T-helper 17 cell (primary cell): ENCODE measurements at regions not wholly inside any gene's neighbourhood (a gene's known extent, or its start where the extent isn't known, plus 50 kb on each side); places are given as distances from the start of the nearest gene placed in this dataset.

ENCODE experiments used
- ATAC-seq: fragments of 150-1000 bp; cut with Tn5 transposase; 2 replicates; pipeline ENCODE4 v1.10.0; 2021; ENCODE audit warnings: mild to moderate bottlenecking, moderate library complexity
- DNase-seq, 3 donors: peaks; one replicate each; pipeline versions ENCODE4 v3.0.0 to v3.0.0-alpha.2; 2020 to 2021
- H3K9me3 ChIP-seq: one replicate; pipeline ENCODE4 v1.7.0; 2013; ENCODE audit warnings: low read length, mild to moderate bottlenecking; ENCODE audit not compliant: control insufficient read depth, poor library complexity, severe bottlenecking
- H3K27ac Mint-ChIP-seq: one replicate; pipeline ENCODE4 v1.8.0; 2022; ENCODE audit warnings: mild to moderate bottlenecking, moderate library complexity, mixed read lengths
- H3K27me3 Mint-ChIP-seq: one replicate; pipeline ENCODE4 v1.8.0; 2022; ENCODE audit warnings: mixed read lengths
- H3K36me3 Mint-ChIP-seq: one replicate; pipeline ENCODE4 v1.8.0; 2022; ENCODE audit warnings: low read depth, mixed read lengths
- H3K4me1 Mint-ChIP-seq: one replicate; pipeline ENCODE4 v1.8.0; 2022; ENCODE audit warnings: mild to moderate bottlenecking, mixed read lengths
- H3K4me3 Mint-ChIP-seq: one replicate; pipeline ENCODE4 v1.8.0; 2022; ENCODE audit warnings: mild to moderate bottlenecking, moderate library complexity, mixed read lengths

DNA sequence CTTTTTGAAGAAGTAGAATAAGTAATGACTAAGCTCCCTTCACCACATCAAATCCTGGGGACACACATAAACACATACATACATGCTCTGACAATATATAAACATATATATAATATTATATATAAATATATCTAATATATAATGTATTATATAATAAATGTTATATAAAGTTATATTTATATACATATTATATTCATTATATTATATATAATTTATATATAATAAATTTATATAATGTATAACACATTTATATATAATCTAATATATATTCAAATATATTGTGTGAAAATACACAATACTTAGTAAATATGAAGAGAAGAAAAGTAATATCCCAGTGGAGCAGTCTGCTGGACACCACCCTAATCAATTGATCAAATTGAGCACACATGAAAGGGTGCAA is 2177.9 kb upstream of the CELF4 start:
- H3K9me3 ChIP-seq, result no peaks in the 10 kb centered on the region
- Mint-ChIP-seq H3K36me3 (no peaks in the 10 kb centered on the region), H3K4me1 (no peaks in the 10 kb centered on the region), H3K27me3 (no peaks in the 10 kb centered on the region), H3K27ac (no peak overlapping the region), H3K4me3 (no peak overlapping the region)
- ATAC-seq (no peak), DNase-seq (no peak)

- DNase-seq, result no peak
- Mint-ChIP-seq H3K27ac (no peak overlapping the region), H3K4me1 (no peaks in the 10 kb centered on the region), H3K36me3 (no peaks in the 10 kb centered on the region), H3K27me3 (no peaks in the 10 kb centered on the region), H3K4me3 (no peak overlapping the region)
- no peak for ATAC-seq
- H3K9me3 ChIP-seq, result no peaks in the 10 kb centered on the region
These were observed 2176.3 kb upstream of the CELF4 start for GRCh38 chr18:39741755-39742466.

GRCh38 chr18:39737869-39738268 is 2172.3 kb upstream of the CELF4 start:
- no peak overlapping the region for H3K4me3 Mint-ChIP-seq
- no peaks in the 10 kb centered on the region for H3K9me3 ChIP-seq
- no peak for ATAC-seq
- no peak for DNase-seq
- no peaks in the 10 kb centered on the region for H3K36me3 Mint-ChIP-seq
- H3K27me3 Mint-ChIP-seq, result no peaks in the 10 kb centered on the region
- no peaks in the 10 kb centered on the region for H3K4me1 Mint-ChIP-seq
- H3K27ac Mint-ChIP-seq, result no peak overlapping the region

DNA sequence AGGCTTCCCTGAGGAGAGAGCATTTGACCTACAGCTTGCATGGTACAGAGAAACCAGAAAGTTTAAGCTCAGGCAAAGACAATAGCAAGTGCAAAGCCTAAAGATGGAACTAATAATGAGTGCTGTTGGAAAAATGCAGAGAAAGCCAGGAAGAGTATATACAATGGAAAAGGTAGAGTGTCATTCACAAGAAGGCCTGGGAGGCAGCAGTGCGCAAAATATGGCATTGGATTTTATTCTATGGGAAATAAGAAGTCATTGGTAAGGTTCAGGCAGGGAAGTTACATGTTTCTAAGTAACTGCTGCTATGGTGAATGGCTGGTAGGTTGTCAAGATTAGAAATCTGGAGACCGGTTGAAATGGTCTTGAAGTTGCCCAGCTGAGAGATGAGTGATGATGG is 2167.3 kb upstream of the CELF4 start:
- DNase-seq (no peak), ATAC-seq (no peak)

DNA sequence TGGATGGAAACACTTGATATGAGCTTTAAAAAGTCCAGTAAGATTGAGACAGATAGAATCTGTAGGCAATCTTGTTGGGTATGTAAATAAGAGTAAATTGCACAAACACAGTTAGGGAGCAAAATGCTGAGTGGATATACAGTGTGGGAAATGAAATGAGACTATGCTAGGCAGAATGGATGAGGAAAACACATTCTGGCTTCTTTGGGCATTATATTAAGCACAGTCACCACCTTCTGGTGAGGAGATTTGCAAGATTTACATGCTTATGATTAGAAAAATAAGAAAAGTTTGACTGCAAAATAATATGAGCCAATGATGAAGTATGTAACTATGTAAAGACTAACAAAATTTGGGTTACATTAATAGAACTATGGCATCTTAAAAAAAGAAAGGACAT is 2165.0 kb upstream of the CELF4 start:
- H3K9me3 ChIP-seq, result no peaks in the 10 kb centered on the region
- Mint-ChIP-seq H3K4me3 (no peak overlapping the region), H3K36me3 (no peaks in the 10 kb centered on the region), H3K27me3 (no peaks in the 10 kb centered on the region), H3K27ac (no peak overlapping the region), H3K4me1 (no peaks in the 10 kb centered on the region)
- no peak for DNase-seq
- no peak for ATAC-seq

More for the DNA sequence above, 2167.3 kb upstream of the CELF4 start:
- Mint-ChIP-seq H3K27ac (no peak overlapping the region), H3K36me3 (no peaks in the 10 kb centered on the region), H3K4me3 (no peak overlapping the region), H3K27me3 (no peaks in the 10 kb centered on the region), H3K4me1 (no peaks in the 10 kb centered on the region)
- no peaks in the 10 kb centered on the region for H3K9me3 ChIP-seq

DNA sequence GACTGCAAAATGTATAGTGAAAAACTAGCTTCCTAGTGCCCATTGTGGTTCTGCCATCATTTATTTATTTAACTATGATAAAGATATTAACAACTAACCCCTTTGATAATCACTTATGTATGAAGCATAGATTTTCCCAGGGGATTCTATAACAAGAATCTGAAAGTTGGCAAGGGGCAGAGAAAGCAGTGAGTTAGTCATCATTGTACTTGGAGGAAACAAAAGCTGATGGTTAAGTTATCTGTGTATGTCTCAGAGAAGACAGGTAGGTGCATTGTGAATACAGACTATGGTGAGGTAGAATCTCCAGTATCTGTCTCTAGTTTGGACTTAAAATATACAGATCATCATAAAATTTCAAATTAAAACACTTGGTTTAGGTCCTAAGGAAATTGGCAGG is 2159.1 kb upstream of the CELF4 start:
- ATAC-seq, result no peak

DNA sequence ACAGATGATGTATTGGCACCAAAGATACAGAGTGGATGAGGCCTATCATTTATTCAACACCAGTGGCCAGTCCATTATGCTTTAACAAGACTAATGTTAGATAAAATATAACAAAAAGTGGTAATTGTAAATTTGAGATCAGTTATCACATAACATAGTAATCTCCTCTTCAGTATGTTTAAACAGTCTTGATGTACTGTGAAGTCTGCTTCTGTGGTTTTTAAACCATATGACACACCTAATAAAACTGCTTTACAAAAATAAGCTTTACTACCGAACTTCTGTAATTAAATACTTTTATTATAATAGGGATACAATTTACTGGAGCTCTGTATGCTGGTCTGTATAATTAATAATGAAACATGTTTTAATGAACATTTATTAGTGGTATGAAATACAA is 2156.1 kb upstream of the CELF4 start:
- Mint-ChIP-seq H3K27ac (no peak overlapping the region), H3K4me1 (no peaks in the 10 kb centered on the region), H3K36me3 (no peaks in the 10 kb centered on the region), H3K4me3 (no peak overlapping the region), H3K27me3 (no peaks in the 10 kb centered on the region)
- DNase-seq (no peak), ATAC-seq (no peak)
- H3K9me3 ChIP-seq, result no peaks in the 10 kb centered on the region

More for the DNA sequence above, 2159.1 kb upstream of the CELF4 start:
- H3K9me3 ChIP-seq, result no peaks in the 10 kb centered on the region
- DNase-seq, result no peak
- Mint-ChIP-seq H3K36me3 (no peaks in the 10 kb centered on the region), H3K4me1 (no peaks in the 10 kb centered on the region), H3K27ac (no peak overlapping the region), H3K4me3 (no peak overlapping the region), H3K27me3 (no peaks in the 10 kb centered on the region)

DNA sequence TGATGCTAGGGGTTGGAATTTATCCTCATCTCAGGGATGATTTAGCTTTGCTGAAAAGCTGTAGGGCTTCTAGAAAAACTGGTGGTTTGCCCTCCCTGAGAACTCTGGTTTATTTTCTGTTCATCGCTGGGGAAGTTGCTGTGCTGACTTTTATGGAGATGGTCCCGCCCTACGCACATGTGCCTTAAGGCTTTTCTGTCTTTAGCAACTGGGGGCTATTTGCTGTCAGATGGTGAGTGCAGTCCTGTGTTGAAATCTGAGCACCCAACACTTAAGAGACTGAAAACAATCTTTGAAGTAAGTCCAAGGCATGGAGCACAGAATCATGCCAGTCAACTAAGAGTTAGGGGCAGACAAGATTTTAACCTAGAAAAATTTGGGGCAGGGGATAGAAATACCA is 2148.4 kb upstream of the CELF4 start:
- H3K36me3 Mint-ChIP-seq, result no peaks in the 10 kb centered on the region
- no peak overlapping the region for H3K27ac Mint-ChIP-seq
- DNase-seq, result no peak
- ATAC-seq, result no peak
- peaks cover 3% of the 10 kb centered on the region for H3K9me3 ChIP-seq
- no peak overlapping the region for H3K4me3 Mint-ChIP-seq
- H3K4me1 Mint-ChIP-seq, result no peaks in the 10 kb centered on the region
- no peaks in the 10 kb centered on the region for H3K27me3 Mint-ChIP-seq

DNA sequence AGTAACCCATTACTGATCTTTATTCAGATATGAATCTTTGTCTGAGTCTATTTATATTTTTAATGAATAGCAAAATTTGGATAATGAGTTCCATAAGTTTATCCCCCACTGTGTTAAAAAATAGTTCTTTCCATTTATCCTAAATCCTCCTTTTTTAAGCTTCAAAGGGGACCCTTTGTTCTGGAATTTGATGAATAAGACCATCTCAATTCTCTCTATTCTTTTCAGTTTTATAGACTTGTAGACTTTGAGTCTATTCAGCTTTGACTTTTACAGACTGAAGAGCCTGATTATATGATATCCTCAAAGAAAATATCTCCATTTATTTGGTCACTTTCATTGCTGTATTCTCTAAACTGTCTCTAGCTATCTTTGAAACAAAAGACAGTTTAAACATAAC is 2146.1 kb upstream of the CELF4 start:
- Mint-ChIP-seq H3K4me1 (no peaks in the 10 kb centered on the region), H3K27me3 (no peaks in the 10 kb centered on the region), H3K36me3 (no peaks in the 10 kb centered on the region), H3K4me3 (no peak overlapping the region), H3K27ac (no peak overlapping the region)
- ATAC-seq, result no peak
- no peak for DNase-seq
- peaks cover 3% of the 10 kb centered on the region for H3K9me3 ChIP-seq

DNA sequence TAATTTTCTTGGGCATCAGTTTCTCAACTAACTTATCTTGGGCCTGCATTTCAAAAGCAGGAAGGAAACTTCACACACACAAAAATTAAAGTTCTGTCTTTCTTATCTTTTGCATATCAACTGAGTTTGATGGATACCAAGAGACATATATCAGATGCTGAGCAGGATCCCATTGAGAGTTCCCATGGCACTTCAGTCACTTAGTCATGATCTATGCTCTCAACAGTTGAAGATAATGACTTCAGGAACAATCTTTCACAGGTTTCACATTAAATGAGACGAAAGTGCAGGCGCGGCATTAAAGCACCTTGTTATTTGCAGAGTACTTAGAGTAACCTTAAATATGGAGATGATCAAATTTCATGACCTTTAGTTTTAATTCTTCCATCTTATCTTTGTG is 2139.8 kb upstream of the CELF4 start:
- H3K36me3 Mint-ChIP-seq, result no peaks in the 10 kb centered on the region
- no peak overlapping the region for H3K4me3 Mint-ChIP-seq
- H3K9me3 ChIP-seq, result no peaks in the 10 kb centered on the region
- H3K4me1 Mint-ChIP-seq, result no peaks in the 10 kb centered on the region
- DNase-seq (no peak), ATAC-seq (no peak)
- H3K27me3 Mint-ChIP-seq, result no peaks in the 10 kb centered on the region
- H3K27ac Mint-ChIP-seq, result no peak overlapping the region

- no peaks in the 10 kb centered on the region for H3K4me1 Mint-ChIP-seq
- H3K4me3 Mint-ChIP-seq, result no peak overlapping the region
- ATAC-seq, result no peak
These were observed 2137.3 kb upstream of the CELF4 start for GRCh38 chr18:39702888-39703287.

DNA sequence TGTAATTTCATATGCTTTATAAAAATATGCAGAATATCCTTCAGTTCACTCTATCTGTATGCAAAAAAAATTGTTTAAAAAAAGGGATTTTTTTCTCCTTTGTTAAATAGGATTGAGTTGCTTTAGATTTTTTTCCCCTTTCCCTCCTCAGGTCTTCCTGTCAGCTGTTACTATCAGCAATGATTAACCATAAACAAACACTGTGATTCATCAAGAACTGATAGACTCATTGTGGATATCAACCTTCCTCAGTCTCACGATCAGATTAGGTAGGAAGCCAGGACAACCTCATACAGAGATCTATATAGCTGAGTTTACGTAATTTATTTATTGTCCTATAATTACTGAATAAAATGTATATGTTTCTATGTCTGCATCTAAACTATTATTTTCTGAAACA is 2136.2 kb upstream of the CELF4 start:
- Mint-ChIP-seq H3K27me3 (no peaks in the 10 kb centered on the region), H3K4me3 (no peak overlapping the region)

More at GRCh38 chr18:39702888-39703287, 2137.3 kb upstream of the CELF4 start:
- no peaks in the 10 kb centered on the region for H3K36me3 Mint-ChIP-seq
- DNase-seq, result no peak
- H3K9me3 ChIP-seq, result no peaks in the 10 kb centered on the region
- H3K27me3 Mint-ChIP-seq, result no peaks in the 10 kb centered on the region
- H3K27ac Mint-ChIP-seq, result no peak overlapping the region

DNA sequence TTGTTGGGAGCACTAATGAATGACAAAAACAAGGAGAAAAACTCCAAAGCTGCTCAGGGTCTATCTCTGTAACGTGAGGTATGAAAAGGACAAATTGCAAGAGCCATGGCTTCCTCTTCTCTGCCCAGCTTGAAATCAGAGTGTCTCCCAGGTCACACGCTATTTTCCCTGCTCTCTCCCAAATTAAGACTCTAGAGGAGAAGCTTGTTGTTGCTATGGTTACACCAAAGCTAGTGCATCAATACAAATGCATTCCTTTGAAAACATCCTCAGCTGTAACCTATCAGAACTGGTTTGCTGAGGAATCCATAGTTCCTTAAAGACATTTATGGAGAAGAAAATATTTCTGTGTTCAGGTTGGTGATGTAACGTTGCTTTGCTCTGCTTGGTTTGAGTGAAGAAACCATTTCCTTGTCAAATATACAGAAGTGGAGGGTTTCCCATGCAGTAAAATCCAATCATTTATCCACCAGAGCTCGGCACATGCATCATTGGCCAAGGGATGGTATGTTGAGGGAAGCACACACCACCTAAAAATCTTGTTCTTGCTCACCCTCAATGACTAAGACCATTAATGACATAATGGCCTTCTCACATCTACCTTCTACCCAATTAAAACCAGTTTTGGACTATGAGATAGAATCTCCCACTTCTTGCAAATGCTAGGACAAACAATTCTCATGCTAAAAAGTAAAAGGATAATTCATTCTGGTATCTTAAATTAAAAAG is 2135.6 kb upstream of the CELF4 start:
- Mint-ChIP-seq H3K36me3 (no peaks in the 10 kb centered on the region), H3K27me3 (no peaks in the 10 kb centered on the region), H3K4me3 (no peak overlapping the region), H3K27ac (no peak overlapping the region), H3K4me1 (no peaks in the 10 kb centered on the region)
- H3K9me3 ChIP-seq, result no peaks in the 10 kb centered on the region
- DNase-seq (no peak), ATAC-seq (no peak)

More for the DNA sequence above, 2136.2 kb upstream of the CELF4 start:
- Mint-ChIP-seq H3K4me1 (no peaks in the 10 kb centered on the region), H3K36me3 (no peaks in the 10 kb centered on the region), H3K27ac (no peak overlapping the region)
- DNase-seq, result no peak
- no peaks in the 10 kb centered on the region for H3K9me3 ChIP-seq
- no peak for ATAC-seq
